ENCODE measurements at regions not wholly inside any gene's neighbourhood (a gene's known extent, or its start where the extent isn't known, plus 50 kb on each side); places are given as distances from the start of the nearest gene placed in this dataset.

- DNase-seq (ENCODE audit: low spot score): no peak
- H3K4me2 ChIP-seq: no peak overlapping the region
- Mint-ChIP-seq H3K9me3 (no peaks in the 10 kb centered on the region), H3K4me1 (peaks cover 7% of the 10 kb centered on the region), H3K4me3 (no peak overlapping the region), H3K36me3 (no peaks in the 10 kb centered on the region), H3K27ac (no peak overlapping the region), H3K27me3 (ENCODE audit: insufficient read depth, low read depth) (peaks cover 2% of the 10 kb centered on the region)
- H2AFZ ChIP-seq (replicated peaks): no peak overlapping the region
- H3K27ac ChIP-seq: no peak overlapping the region
- H3K79me2 ChIP-seq (ENCODE audit: low read depth): no peaks in the 10 kb centered on the region
- H3K9ac ChIP-seq: no peak overlapping the region
- no peaks in the 10 kb centered on the region for H3K9me3 ChIP-seq (ENCODE audit: low read depth)
- no peak overlapping the region for H3K4me3 ChIP-seq
- no peak for TF ChIP-seq CTCF (IDR thresholded peaks at IDR 0.05)
- no peak for TF ChIP-seq EZH2 (IDR thresholded peaks at IDR 0.05)
- no peaks in the 10 kb centered on the region for H3K4me1 ChIP-seq
- no peaks in the 10 kb centered on the region for H4K20me1 ChIP-seq (ENCODE audit: low read depth)
- no peaks in the 10 kb centered on the region for H3K27me3 ChIP-seq
- no peaks in the 10 kb centered on the region for H3K36me3 ChIP-seq
- no peaks in the 10 kb centered on the region for H3F3A ChIP-seq (ENCODE audit: low read depth)
These were observed 177.0 kb upstream of the CCDC68 start for GRCh38 chr18:55136258-55136657.

GRCh38 chr18:55133378-55133777 lies 174.1 kb upstream of the CCDC68 start:
- H3K27me3 Mint-ChIP-seq (ENCODE audit: insufficient read depth, low read depth): peaks cover 2% of the 10 kb centered on the region
- Histone ChIP-seq H3K9me3 (ENCODE audit: low read depth) (no peaks in the 10 kb centered on the region), H3K36me3 (no peaks in the 10 kb centered on the region), H3K4me3 (no peak overlapping the region), H4K20me1 (ENCODE audit: low read depth) (no peaks in the 10 kb centered on the region), H3K27me3 (no peaks in the 10 kb centered on the region), H3F3A (ENCODE audit: low read depth) (no peaks in the 10 kb centered on the region), H2AFZ (replicated peaks) (no peak overlapping the region), H3K79me2 (ENCODE audit: low read depth) (no peaks in the 10 kb centered on the region), H3K9ac (no peak overlapping the region), H3K4me1 (no peaks in the 10 kb centered on the region), H3K27ac (no peak overlapping the region), H3K4me2 (no peak overlapping the region)
- DNase-seq (ENCODE audit: low spot score): no peak
- TF ChIP-seq CTCF (IDR thresholded peaks at IDR 0.05) (no peak), EZH2 (IDR thresholded peaks at IDR 0.05) (no peak), EZH2phosphoT487 (IDR thresholded peaks at IDR 0.05) (no peak)
- no peaks in the 10 kb centered on the region for H3K9me3 Mint-ChIP-seq
- H3K27ac Mint-ChIP-seq: no peak overlapping the region
- no peaks in the 10 kb centered on the region for H3K36me3 Mint-ChIP-seq
- H3K4me3 Mint-ChIP-seq: no peak overlapping the region
- H3K4me1 Mint-ChIP-seq: peaks cover 7% of the 10 kb centered on the region

- Histone ChIP-seq H2AFZ (replicated peaks) (no peak overlapping the region), H3K9me3 (ENCODE audit: low read depth) (no peaks in the 10 kb centered on the region), H4K20me1 (ENCODE audit: low read depth) (no peaks in the 10 kb centered on the region), H3F3A (ENCODE audit: low read depth) (no peaks in the 10 kb centered on the region), H3K4me2 (no peak overlapping the region), H3K36me3 (no peaks in the 10 kb centered on the region), H3K4me3 (no peak overlapping the region), H3K27ac (no peak overlapping the region), H3K27me3 (no peaks in the 10 kb centered on the region), H3K79me2 (ENCODE audit: low read depth) (no peaks in the 10 kb centered on the region), H3K9ac (no peak overlapping the region), H3K4me1 (no peaks in the 10 kb centered on the region)
- peaks cover 8% of the 10 kb centered on the region for H3K4me1 Mint-ChIP-seq
- H3K4me3 Mint-ChIP-seq: no peak overlapping the region
- H3K36me3 Mint-ChIP-seq: no peaks in the 10 kb centered on the region
- H3K9me3 Mint-ChIP-seq: no peaks in the 10 kb centered on the region
- TF ChIP-seq EZH2phosphoT487 (IDR thresholded peaks at IDR 0.05) (no peak), EZH2 (IDR thresholded peaks at IDR 0.05) (no peak), CTCF (IDR thresholded peaks at IDR 0.05) (no peak)
- H3K27me3 Mint-ChIP-seq (ENCODE audit: insufficient read depth, low read depth): no peaks in the 10 kb centered on the region
- DNase-seq (ENCODE audit: low spot score): peak; percentile 13
- no peak overlapping the region for H3K27ac Mint-ChIP-seq
These were observed 169.2 kb upstream of the CCDC68 start for GRCh38 chr18:55128437-55128836.

Measured in neural progenitor cell (in vitro differentiated cells).